ENCODE measurements at regions not wholly inside any gene's neighbourhood (a gene's known extent, or its start where the extent isn't known, plus 50 kb on each side); places are given as distances from the start of the nearest gene placed in this dataset.

GRCh38 chr1:22239378-22239777, 96.5 kb upstream of the WNT4 start:
- Mint-ChIP-seq H3K27me3 (peaks cover 57% of the 10 kb centered on the region), H3K4me1 (no peaks in the 10 kb centered on the region), H3K36me3 (ENCODE audit: low read depth) (peaks cover 4% of the 10 kb centered on the region), H3K27ac (no peak overlapping the region), H3K4me3 (no peak overlapping the region)
- DNase-seq = no peak
- H3K9me3 ChIP-seq (ENCODE audit: control insufficient read depth, low read length, poor library complexity, severe bottlenecking) = no peaks in the 10 kb centered on the region
- no peak for ATAC-seq

GRCh38 chr1:22241250-22241649, 98.4 kb upstream of the WNT4 start:
- ATAC-seq = no peak
- H3K27me3 Mint-ChIP-seq = peaks cover 48% of the 10 kb centered on the region
- no peaks in the 10 kb centered on the region for H3K4me1 Mint-ChIP-seq
- H3K36me3 Mint-ChIP-seq (ENCODE audit: low read depth) = peaks cover 4% of the 10 kb centered on the region
- no peaks in the 10 kb centered on the region for H3K9me3 ChIP-seq (ENCODE audit: control insufficient read depth, low read length, poor library complexity, severe bottlenecking)
- H3K27ac Mint-ChIP-seq = no peak overlapping the region
- H3K4me3 Mint-ChIP-seq = no peak overlapping the region
- no peak for DNase-seq

GRCh38 chr1:22241811-22242210, 98.9 kb upstream of the WNT4 start:
- Mint-ChIP-seq H3K4me1 (no peaks in the 10 kb centered on the region), H3K36me3 (ENCODE audit: low read depth) (peaks cover 4% of the 10 kb centered on the region), H3K27me3 (peaks cover 44% of the 10 kb centered on the region), H3K27ac (no peak overlapping the region), H3K4me3 (no peak overlapping the region)
- ATAC-seq (no peak), DNase-seq (no peak)
- no peaks in the 10 kb centered on the region for H3K9me3 ChIP-seq (ENCODE audit: control insufficient read depth, low read length, poor library complexity, severe bottlenecking)

GRCh38 chr1:22245100-22245650, 102.3 kb upstream of the WNT4 start:
- Mint-ChIP-seq H3K27me3 (peaks cover 48% of the 10 kb centered on the region), H3K27ac (no peak overlapping the region), H3K36me3 (ENCODE audit: low read depth) (peaks cover 4% of the 10 kb centered on the region), H3K4me3 (no peak overlapping the region), H3K4me1 (no peaks in the 10 kb centered on the region)
- ATAC-seq = no peak
- no peaks in the 10 kb centered on the region for H3K9me3 ChIP-seq (ENCODE audit: control insufficient read depth, low read length, poor library complexity, severe bottlenecking)
- DNase-seq = no peak

GRCh38 chr1:22245726-22246125, 102.8 kb upstream of the WNT4 start:
- H3K36me3 Mint-ChIP-seq (ENCODE audit: low read depth) = peaks cover 4% of the 10 kb centered on the region
- peaks cover 51% of the 10 kb centered on the region for H3K27me3 Mint-ChIP-seq
- DNase-seq = no peak
- no peak for ATAC-seq
- no peak overlapping the region for H3K27ac Mint-ChIP-seq
- H3K9me3 ChIP-seq (ENCODE audit: control insufficient read depth, low read length, poor library complexity, severe bottlenecking) = no peaks in the 10 kb centered on the region
- no peaks in the 10 kb centered on the region for H3K4me1 Mint-ChIP-seq
- no peak overlapping the region for H3K4me3 Mint-ChIP-seq

- H3K27me3 Mint-ChIP-seq = peaks cover 53% of the 10 kb centered on the region
- peaks cover 4% of the 10 kb centered on the region for H3K36me3 Mint-ChIP-seq (ENCODE audit: low read depth)
- no peak for ATAC-seq
- no peaks in the 10 kb centered on the region for H3K4me1 Mint-ChIP-seq
- no peak overlapping the region for H3K4me3 Mint-ChIP-seq
- no peak overlapping the region for H3K27ac Mint-ChIP-seq
- no peaks in the 10 kb centered on the region for H3K9me3 ChIP-seq (ENCODE audit: control insufficient read depth, low read length, poor library complexity, severe bottlenecking)
- DNase-seq = no peak
Observed at GRCh38 chr1:22246755-22247480, 104.0 kb upstream of the WNT4 start.

GRCh38 chr1:22247527-22248245, 104.8 kb upstream of the WNT4 start:
- no peak overlapping the region for H3K4me3 Mint-ChIP-seq
- no peak overlapping the region for H3K27ac Mint-ChIP-seq
- H3K4me1 Mint-ChIP-seq = no peaks in the 10 kb centered on the region
- no peaks in the 10 kb centered on the region for H3K9me3 ChIP-seq (ENCODE audit: control insufficient read depth, low read length, poor library complexity, severe bottlenecking)
- peaks cover 3% of the 10 kb centered on the region for H3K36me3 Mint-ChIP-seq (ENCODE audit: low read depth)
- no peak for DNase-seq
- H3K27me3 Mint-ChIP-seq = peaks cover 57% of the 10 kb centered on the region
- ATAC-seq = no peak

DNA sequence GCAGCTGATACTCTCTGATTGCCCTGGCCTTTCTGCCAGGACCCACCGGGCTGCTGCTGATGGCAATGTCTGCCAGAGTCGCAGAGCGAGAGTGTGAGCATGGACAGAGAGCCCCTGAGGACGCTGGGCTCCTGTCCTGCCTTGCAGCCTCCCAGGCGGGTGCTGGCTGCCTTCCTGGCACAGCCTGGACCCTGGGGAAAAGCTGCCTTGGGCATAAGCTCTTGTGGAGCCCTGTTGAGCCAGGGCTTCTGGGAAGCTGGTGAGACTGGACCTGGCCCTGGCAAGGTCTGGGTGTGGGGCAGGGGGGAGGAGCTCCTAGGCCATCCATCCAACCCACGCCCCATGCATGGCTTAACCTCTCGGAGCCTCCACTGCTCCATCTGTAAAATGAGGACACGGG, 105.8 kb upstream of the WNT4 start:
- H3K36me3 Mint-ChIP-seq (ENCODE audit: low read depth) = peaks cover 2% of the 10 kb centered on the region
- no peak overlapping the region for H3K4me3 Mint-ChIP-seq
- DNase-seq (no peak), ATAC-seq (no peak)
- no peak overlapping the region for H3K27ac Mint-ChIP-seq
- no peaks in the 10 kb centered on the region for H3K4me1 Mint-ChIP-seq
- peaks cover 62% of the 10 kb centered on the region for H3K27me3 Mint-ChIP-seq
- H3K9me3 ChIP-seq (ENCODE audit: control insufficient read depth, low read length, poor library complexity, severe bottlenecking) = no peaks in the 10 kb centered on the region

DNA sequence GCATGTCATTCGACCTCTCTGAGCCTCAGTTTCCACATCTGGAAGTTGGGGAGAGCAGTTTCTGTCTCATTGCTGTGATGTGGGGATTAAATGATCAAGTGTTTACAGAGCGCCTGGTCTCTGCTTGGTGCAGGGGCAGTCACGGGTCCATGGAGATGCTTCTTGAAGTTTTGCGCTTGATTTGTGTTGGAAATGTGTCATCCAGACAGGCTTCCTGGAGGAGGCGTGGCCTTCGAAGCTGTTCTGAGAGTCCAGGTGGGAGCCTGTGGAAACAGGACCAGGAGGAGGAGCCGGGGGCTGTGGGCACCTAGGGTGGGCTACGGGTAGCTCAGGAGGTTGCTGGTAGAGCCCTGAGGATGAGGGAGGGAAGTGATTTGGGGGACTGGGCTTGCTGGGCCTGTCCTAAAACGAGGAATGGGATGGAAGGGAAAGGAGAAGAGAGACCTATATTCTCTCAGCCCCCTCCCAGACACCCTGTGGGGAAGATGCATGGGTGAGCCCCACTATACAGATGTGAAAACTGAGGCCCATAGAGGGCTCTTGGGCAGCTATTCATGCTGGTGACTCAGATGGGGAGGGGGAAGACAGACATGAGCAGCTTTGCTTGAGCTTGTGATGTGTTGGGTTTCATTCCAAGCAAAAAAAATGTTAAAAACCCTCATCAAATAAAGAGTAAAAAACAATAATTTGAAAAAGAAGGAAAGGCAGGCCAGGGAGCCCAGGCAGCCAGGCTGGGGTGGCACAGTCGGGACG, 107.2 kb upstream of the WNT4 start:
- peaks cover 5% of the 10 kb centered on the region for H3K36me3 Mint-ChIP-seq (ENCODE audit: low read depth)
- no peak overlapping the region for H3K4me3 Mint-ChIP-seq
- DNase-seq = no peak
- H3K9me3 ChIP-seq (ENCODE audit: control insufficient read depth, low read length, poor library complexity, severe bottlenecking) = no peaks in the 10 kb centered on the region
- no peaks in the 10 kb centered on the region for H3K4me1 Mint-ChIP-seq
- ATAC-seq = no peak
- H3K27ac Mint-ChIP-seq = no peak overlapping the region
- peaks cover 66% of the 10 kb centered on the region for H3K27me3 Mint-ChIP-seq

- Mint-ChIP-seq H3K4me1 (no peaks in the 10 kb centered on the region), H3K4me3 (no peak overlapping the region), H3K27me3 (peaks cover 67% of the 10 kb centered on the region), H3K36me3 (ENCODE audit: low read depth) (peaks cover 5% of the 10 kb centered on the region), H3K27ac (no peak overlapping the region)
- DNase-seq = no peak
- ATAC-seq = no peak
- no peaks in the 10 kb centered on the region for H3K9me3 ChIP-seq (ENCODE audit: control insufficient read depth, low read length, poor library complexity, severe bottlenecking)
Observed at GRCh38 chr1:22250724-22251123, 107.8 kb upstream of the WNT4 start.

- ATAC-seq = no peak
- Mint-ChIP-seq H3K36me3 (ENCODE audit: low read depth) (peaks cover 5% of the 10 kb centered on the region), H3K4me1 (no peaks in the 10 kb centered on the region), H3K27me3 (peaks cover 68% of the 10 kb centered on the region), H3K4me3 (no peak overlapping the region), H3K27ac (no peak overlapping the region)
- no peak for DNase-seq
- no peaks in the 10 kb centered on the region for H3K9me3 ChIP-seq (ENCODE audit: control insufficient read depth, low read length, poor library complexity, severe bottlenecking)
Observed at GRCh38 chr1:22252251-22252650, 109.4 kb upstream of the WNT4 start.

DNA sequence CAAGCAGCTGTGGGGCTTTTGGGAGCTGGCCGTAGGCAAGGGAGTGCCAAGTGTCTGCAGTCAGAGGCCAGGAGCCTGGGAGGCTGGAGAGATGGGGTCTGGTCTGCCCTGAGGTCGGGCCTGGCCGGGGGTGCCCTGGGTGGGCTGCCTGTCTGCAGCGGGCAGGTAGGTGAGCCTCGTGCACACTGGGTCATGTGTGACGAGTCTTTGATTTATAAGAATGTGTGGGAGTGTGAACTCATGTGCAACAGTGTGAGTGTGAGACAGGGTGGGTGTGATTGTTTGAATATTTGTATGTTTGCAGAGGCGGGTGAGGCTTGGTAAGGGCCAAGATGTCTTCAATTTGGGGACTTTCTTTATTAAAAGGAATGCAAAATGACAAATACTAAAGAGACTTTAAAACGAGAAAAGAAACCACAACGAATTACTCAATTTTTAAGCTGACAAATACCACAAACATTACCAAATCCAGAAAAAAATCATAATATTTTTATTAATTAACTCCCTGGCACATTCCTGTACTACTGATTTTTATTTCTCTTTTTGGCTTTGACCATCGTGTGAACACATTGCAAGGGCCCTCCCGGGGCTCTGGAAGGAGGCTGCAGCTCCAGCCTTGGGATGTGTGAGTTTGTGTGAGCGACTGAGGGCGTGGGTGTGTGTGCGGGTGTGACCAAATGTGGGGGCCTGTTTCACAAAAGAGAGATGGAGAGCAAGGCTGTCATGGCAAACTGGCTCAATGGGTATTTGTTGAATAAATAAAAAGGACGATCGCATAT, 110.3 kb upstream of the WNT4 start:
- H3K4me3 Mint-ChIP-seq = no peak overlapping the region
- peaks cover 5% of the 10 kb centered on the region for H3K36me3 Mint-ChIP-seq (ENCODE audit: low read depth)
- no peak overlapping the region for H3K27ac Mint-ChIP-seq
- DNase-seq (no peak), ATAC-seq (no peak)
- H3K9me3 ChIP-seq (ENCODE audit: control insufficient read depth, low read length, poor library complexity, severe bottlenecking) = no peaks in the 10 kb centered on the region
- H3K27me3 Mint-ChIP-seq = peaks cover 62% of the 10 kb centered on the region
- H3K4me1 Mint-ChIP-seq = no peaks in the 10 kb centered on the region

- H3K27ac Mint-ChIP-seq = no peak overlapping the region
- H3K9me3 ChIP-seq (ENCODE audit: control insufficient read depth, low read length, poor library complexity, severe bottlenecking) = no peaks in the 10 kb centered on the region
- H3K27me3 Mint-ChIP-seq = peaks cover 55% of the 10 kb centered on the region
- no peak for ATAC-seq
- H3K4me3 Mint-ChIP-seq = no peak overlapping the region
- no peaks in the 10 kb centered on the region for H3K4me1 Mint-ChIP-seq
- peaks cover 5% of the 10 kb centered on the region for H3K36me3 Mint-ChIP-seq (ENCODE audit: low read depth)
- DNase-seq = no peak
Observed at GRCh38 chr1:22254756-22255155, 111.9 kb upstream of the WNT4 start.

All from T-helper 17 cell (primary cell).